Neuronal stem cell (in vitro differentiated cells): ENCODE measurements at regions not wholly inside any gene's neighbourhood (a gene's known extent, or its start where the extent isn't known, plus 50 kb on each side); places are given as distances from the start of the nearest gene placed in this dataset.

Experiments used
- DNase-seq: peaks from one replicate; pipeline ENCODE4 v3.0.0-alpha.2; 2013; ENCODE audit warnings: low spot score
- H2AFZ ChIP-seq: one replicate; pipeline ENCODE4 v1.6.1; 2013; ENCODE audit warnings: mild to moderate bottlenecking, low read length, inconsistent platforms
- H2AK5ac ChIP-seq: 2 replicates; pipeline ENCODE4 v1.6.1; 2013; ENCODE audit warnings: low read depth, mild to moderate bottlenecking, inconsistent platforms, low read length, moderate library complexity, mixed read lengths
- H2BK120ac ChIP-seq: 2 replicates; pipeline ENCODE4 v1.6.1; 2013; ENCODE audit warnings: low read depth, mild to moderate bottlenecking, inconsistent platforms, low read length, moderate library complexity, mixed read lengths
- H2BK12ac ChIP-seq: one replicate; pipeline ENCODE4 v1.6.1; 2013; ENCODE audit warnings: low read length, inconsistent platforms
- H2BK15ac ChIP-seq: 2 replicates; pipeline ENCODE4 v1.6.1; 2013; ENCODE audit warnings: mild to moderate bottlenecking, low read length, inconsistent platforms, mixed read lengths
- H2BK5ac ChIP-seq: one replicate; pipeline ENCODE4 v1.6.1; 2013; ENCODE audit warnings: inconsistent platforms, mild to moderate bottlenecking, low read length, moderate library complexity
- H3K14ac ChIP-seq: one replicate; pipeline ENCODE4 v1.6.1; 2013; ENCODE audit warnings: low read length, inconsistent platforms
- H3K18ac ChIP-seq: 2 replicates; pipeline ENCODE4 v1.6.1; 2013; ENCODE audit warnings: low read length, inconsistent platforms
- H3K23ac ChIP-seq: 2 replicates; pipeline ENCODE4 v1.6.1; 2013; ENCODE audit warnings: low read depth, mild to moderate bottlenecking, mixed read lengths, low read length, inconsistent platforms; ENCODE audit not compliant: poor library complexity
- H3K27ac ChIP-seq: replicated peaks from 3 replicates; pipeline ENCODE4 v1.5.1; 2013; ENCODE audit warnings: low read length, inconsistent platforms
- H3K27me3 ChIP-seq, 3 experiments: 2 replicates each; pipeline ENCODE4 v1.6.1; 2013; ENCODE audit warnings: low read length in 3 of 3, mild to moderate bottlenecking in 2 of 3, inconsistent platforms in 1 of 3, low read depth in 1 of 3, mixed read lengths in 1 of 3, moderate library complexity in 1 of 3; ENCODE audit not compliant: control insufficient read depth in 3 of 3, insufficient read depth in 3 of 3
- H3K36me3 ChIP-seq, 2 donors: replicated peaks in 1 of 2; 2 replicates each; pipeline ENCODE4 v1.6.1; 2013; ENCODE audit warnings: low read length in 2 of 2; ENCODE audit not compliant: control insufficient read depth in 2 of 2, insufficient read depth in 2 of 2
- H3K4ac ChIP-seq: 2 replicates; pipeline ENCODE4 v1.6.1; 2013; ENCODE audit warnings: inconsistent platforms, mild to moderate bottlenecking, low read length, moderate library complexity
- H3K4me1 ChIP-seq, 2 donors: 1 replicate in 1 of 2; 2 replicates in 1 of 2; pipeline ENCODE4 v1.6.1; 2013; ENCODE audit warnings: low read length in 2 of 2, low read depth in 1 of 2; ENCODE audit not compliant: control insufficient read depth in 2 of 2, insufficient read depth in 1 of 2
- H3K4me2 ChIP-seq: one replicate; pipeline ENCODE4 v1.6.1; 2013; ENCODE audit warnings: mild to moderate bottlenecking, low read length, inconsistent platforms; ENCODE audit not compliant: insufficient read depth, poor library complexity, severe bottlenecking
- H3K4me3 ChIP-seq, 2 donors: 2 replicates each; pipeline ENCODE4 v1.5.1; 2013; ENCODE audit warnings: low read length in 2 of 2, mild to moderate bottlenecking in 2 of 2, inconsistent platforms in 1 of 2, moderate library complexity in 1 of 2
- H3K79me1 ChIP-seq: one replicate; pipeline ENCODE4 v1.6.1; 2013; ENCODE audit warnings: low read depth, mild to moderate bottlenecking, inconsistent platforms, low read length, moderate library complexity
- H3K9ac ChIP-seq: one replicate; pipeline ENCODE4 v1.6.1; 2013; ENCODE audit warnings: mild to moderate bottlenecking, low read depth, low read length, inconsistent platforms; ENCODE audit not compliant: poor library complexity
- H3K9me3 ChIP-seq, 2 donors: replicated peaks in 1 of 2; 2 replicates each; pipeline versions ENCODE3 to v1.6.1; 2013; ENCODE audit warnings: low read length in 2 of 2, mild to moderate bottlenecking in 2 of 2, inconsistent platforms in 1 of 2, low read depth in 1 of 2, mixed read lengths in 1 of 2, moderate library complexity in 1 of 2; ENCODE audit not compliant: control insufficient read depth in 2 of 2, insufficient read depth in 1 of 2
- H4K8ac ChIP-seq: one replicate; pipeline ENCODE4 v1.6.1; 2013; ENCODE audit warnings: low read depth, mild to moderate bottlenecking, inconsistent platforms, low read length, moderate library complexity
- H4K91ac ChIP-seq: one replicate; pipeline ENCODE4 v1.6.1; 2013; ENCODE audit warnings: low read length, low read depth, mild to moderate bottlenecking, inconsistent platforms; ENCODE audit not compliant: poor library complexity
- WGBS, 2 donors: extraction: QIAGEN DNeasy Blood & Tissue Kit; methylation state at CpG; one replicate each; pipeline ENCODE4 v1.1.7; 2013; ENCODE audit warnings: missing lambda C conversion rate in 2 of 2, mixed read lengths in 1 of 2; ENCODE audit not compliant: insufficient read length in 2 of 2, insufficient replicate concordance in 1 of 2; ENCODE audit errors: extremely low coverage in 2 of 2; 5-methylcytosine and 5-hydroxymethylcytosine counted together

GRCh38 chr3:80889535-80889934 lies 871.9 kb downstream of the GBE1 start:
- H3K23ac ChIP-seq: no peak overlapping the region
- no peak overlapping the region for H3K4me2 ChIP-seq
- H2AFZ ChIP-seq: no peak overlapping the region
- DNase-seq: no peak
- H2AK5ac ChIP-seq: no peak overlapping the region
- H2BK5ac ChIP-seq: no peak overlapping the region
- no peak overlapping the region for H2BK15ac ChIP-seq
- H3K9ac ChIP-seq: no peak overlapping the region
- H3K4ac ChIP-seq: no peak overlapping the region
- no peaks in the 10 kb centered on the region for H3K4me1 ChIP-seq
- H4K91ac ChIP-seq: no peak overlapping the region
- H2BK12ac ChIP-seq: no peak overlapping the region
- no peaks in the 10 kb centered on the region for H3K36me3 ChIP-seq
- no peak overlapping the region for H3K18ac ChIP-seq
- no peak overlapping the region for H2BK120ac ChIP-seq
- no peaks in the 10 kb centered on the region for H3K79me1 ChIP-seq
- H3K27me3 ChIP-seq: no peaks in the 10 kb centered on the region
- WGBS, 2 donors: 100% methylated on average over 1 of the region's 3 CpGs; no CpG with 5 or more reads in 1 of the 2 donors
- H3K27ac ChIP-seq: no peak overlapping the region
- H4K8ac ChIP-seq: no peak overlapping the region
- H3K9me3 ChIP-seq: no peaks in the 10 kb centered on the region
- no peak overlapping the region for H3K4me3 ChIP-seq
- no peak overlapping the region for H3K14ac ChIP-seq

- Histone ChIP-seq H3K14ac (no peak overlapping the region), H3K27ac (no peak overlapping the region), H3K27me3 (no peaks in the 10 kb centered on the region), H2BK12ac (no peak overlapping the region), H3K9me3 (peaks cover 0 to 9% of the 10 kb centered on the region in 2 donors), H2BK15ac (no peak overlapping the region), H4K8ac (no peak overlapping the region), H3K4ac (no peak overlapping the region), H3K4me1 (no peaks in the 10 kb centered on the region), H2AFZ (no peak overlapping the region), H3K9ac (no peak overlapping the region), H3K4me2 (no peak overlapping the region), H4K91ac (no peak overlapping the region), H2AK5ac (no peak overlapping the region), H3K79me1 (no peaks in the 10 kb centered on the region), H2BK120ac (no peak overlapping the region), H3K23ac (no peak overlapping the region), H3K18ac (no peak overlapping the region), H2BK5ac (no peak overlapping the region), H3K36me3 (no peaks in the 10 kb centered on the region), H3K4me3 (peak overlapping the region in 1 of 2 donors; percentile 48)
- WGBS, 2 donors: no CpG with 5 or more reads among the region's 4 CpGs
- no peak for DNase-seq
Measured at GRCh38 chr3:80870476-80871041, 890.9 kb downstream of the GBE1 start.

- H4K91ac ChIP-seq: no peak overlapping the region
- no peak overlapping the region for H3K4me2 ChIP-seq
- whole genome bisulfite sequencing, 2 donors: no CpG with 5 or more reads among the region's 1 CpG
- peaks cover 0 to 2% of the 10 kb centered on the region in 2 donors for H3K9me3 ChIP-seq
- no peak overlapping the region for H3K4me3 ChIP-seq
- no peak overlapping the region for H3K9ac ChIP-seq
- no peaks in the 10 kb centered on the region for H3K4me1 ChIP-seq
- no peak overlapping the region for H2AFZ ChIP-seq
- no peak overlapping the region for H2BK5ac ChIP-seq
- no peaks in the 10 kb centered on the region for H3K79me1 ChIP-seq
- H2AK5ac ChIP-seq: no peak overlapping the region
- no peak overlapping the region for H2BK12ac ChIP-seq
- no peak overlapping the region for H4K8ac ChIP-seq
- H3K36me3 ChIP-seq: no peaks in the 10 kb centered on the region
- no peak for DNase-seq
- no peak overlapping the region for H2BK120ac ChIP-seq
- no peak overlapping the region for H3K23ac ChIP-seq
- H3K18ac ChIP-seq: no peak overlapping the region
- H3K27ac ChIP-seq: no peak overlapping the region
- no peak overlapping the region for H3K4ac ChIP-seq
- no peak overlapping the region for H2BK15ac ChIP-seq
- H3K14ac ChIP-seq: no peak overlapping the region
- no peaks in the 10 kb centered on the region for H3K27me3 ChIP-seq
Measured at GRCh38 chr3:80855482-80855881, 906.0 kb downstream of the GBE1 start.

DNA sequence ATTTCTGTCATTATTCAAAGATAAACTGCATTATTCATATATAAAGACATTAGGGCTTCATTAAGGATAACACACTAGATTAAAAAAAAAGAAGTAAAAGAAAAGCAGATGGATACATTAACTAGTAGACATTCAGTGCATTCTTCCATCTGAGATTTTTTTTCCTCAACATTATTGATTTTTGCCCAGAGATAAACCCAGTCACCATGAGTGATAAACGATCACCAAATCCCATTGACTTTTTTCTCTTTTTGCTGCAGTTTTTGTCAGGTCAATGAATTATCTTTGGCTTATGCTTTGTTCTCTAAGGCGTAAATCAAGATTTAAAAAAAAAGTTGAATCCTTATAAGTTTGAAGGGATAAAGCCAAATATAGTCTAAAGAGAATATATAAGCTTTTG lies 925.0 kb downstream of the GBE1 start:
- no CpG with 5 or more reads among the region's 2 CpGs for WGBS, 2 donors
- no peak overlapping the region for H3K18ac ChIP-seq

More for the DNA sequence above, 925.0 kb downstream of the GBE1 start:
- Histone ChIP-seq H4K8ac (no peak overlapping the region), H3K9ac (no peak overlapping the region), H3K23ac (no peak overlapping the region), H2BK12ac (no peak overlapping the region), H4K91ac (no peak overlapping the region), H2BK120ac (no peak overlapping the region), H3K27ac (no peak overlapping the region), H3K36me3 (no peaks in the 10 kb centered on the region), H3K4me1 (no peaks in the 10 kb centered on the region), H3K4me2 (no peak overlapping the region), H3K27me3 (no peaks in the 10 kb centered on the region), H2AFZ (no peak overlapping the region), H2BK15ac (no peak overlapping the region), H3K4me3 (no peak overlapping the region), H3K9me3 (no peaks in the 10 kb centered on the region), H2AK5ac (no peak overlapping the region), H2BK5ac (no peak overlapping the region), H3K14ac (no peak overlapping the region), H3K79me1 (no peaks in the 10 kb centered on the region), H3K4ac (no peak overlapping the region)
- DNase-seq: no peak
